ENCODE measurements at regions not wholly inside any gene's neighbourhood (a gene's known extent, or its start where the extent isn't known, plus 50 kb on each side); places are given as distances from the start of the nearest gene placed in this dataset.
A peak's percentile ranks its signal among the peaks of the same experiment; 100 is the strongest.

- intact Hi-C loops (cut with DNase I): no loop called here
- H3K4me1 ChIP-seq (ENCODE audit: control insufficient read depth in 1 of 2, insufficient read depth in 2 of 2, low read length in 2 of 2): no peaks in the 10 kb centered on the region
- 72 to 78% methylated on average over 1 of the region's 1 CpG for WGBS, 2 donors
- no peaks in the 10 kb centered on the region for H3K36me3 ChIP-seq (ENCODE audit: control insufficient read depth in 1 of 2, insufficient read depth in 2 of 2, low read length in 1 of 2)
- no peak overlapping the region for H3K27ac ChIP-seq (ENCODE audit: low read depth in 1 of 2, low read length in 2 of 2)
- no peaks in the 10 kb centered on the region for H3K9me3 ChIP-seq (ENCODE audit: control insufficient read depth, low read length)
- DNase-seq: no peak
- no peaks in the 10 kb centered on the region for H3K27me3 ChIP-seq (ENCODE audit: control insufficient read depth in 1 of 2, insufficient read depth in 2 of 2, low read length in 1 of 2)
- H3K4me3 ChIP-seq (ENCODE audit: low read length in 2 of 2): no peak overlapping the region
- ATAC-seq (ENCODE audit: low FRiP score): no peak
These were observed 193.6 kb upstream of the FANCL start for GRCh38 chr2:58434692-58435091.

- no peak overlapping the region for H3K27ac ChIP-seq (ENCODE audit: low read depth in 1 of 2, low read length in 2 of 2)
- no peak for ATAC-seq (ENCODE audit: low FRiP score)
- intact Hi-C loops (cut with DNase I): no loop called here
- no peak overlapping the region for H3K4me3 ChIP-seq (ENCODE audit: low read length in 2 of 2)
- WGBS, 2 donors: 85% methylated on average over 3 of the region's 3 CpGs
- no peaks in the 10 kb centered on the region for H3K9me3 ChIP-seq (ENCODE audit: control insufficient read depth, low read length)
- no peaks in the 10 kb centered on the region for H3K36me3 ChIP-seq (ENCODE audit: control insufficient read depth in 1 of 2, insufficient read depth in 2 of 2, low read length in 1 of 2)
- H3K27me3 ChIP-seq (ENCODE audit: control insufficient read depth in 1 of 2, insufficient read depth in 2 of 2, low read length in 1 of 2): no peaks in the 10 kb centered on the region
- no peaks in the 10 kb centered on the region for H3K4me1 ChIP-seq (ENCODE audit: control insufficient read depth in 1 of 2, insufficient read depth in 2 of 2, low read length in 2 of 2)
- no peak for DNase-seq
These were observed 191.5 kb upstream of the FANCL start for GRCh38 chr2:58432491-58433170.

- intact Hi-C loops (cut with DNase I): no loop called here
- Histone ChIP-seq H3K27me3 (ENCODE audit: control insufficient read depth in 1 of 2, insufficient read depth in 2 of 2, low read length in 1 of 2) (no peaks in the 10 kb centered on the region), H3K4me3 (ENCODE audit: low read length in 2 of 2) (no peak overlapping the region), H3K36me3 (ENCODE audit: control insufficient read depth in 1 of 2, insufficient read depth in 2 of 2, low read length in 1 of 2) (no peaks in the 10 kb centered on the region), H3K9me3 (ENCODE audit: control insufficient read depth, low read length) (no peaks in the 10 kb centered on the region), H3K27ac (ENCODE audit: low read depth in 1 of 2, low read length in 2 of 2) (no peak overlapping the region), H3K4me1 (ENCODE audit: control insufficient read depth in 1 of 2, insufficient read depth in 2 of 2, low read length in 2 of 2) (no peaks in the 10 kb centered on the region)
- WGBS, 2 donors: 32 to 33% methylated on average over 13 of the region's 13 CpGs
- ATAC-seq (ENCODE audit: low FRiP score): peak; percentile 24
- no peak for DNase-seq
These were observed 188.1 kb upstream of the FANCL start for GRCh38 chr2:58429014-58429875.

GRCh38 chr2:58428096-58429013, 187.2 kb upstream of the FANCL start:
- Histone ChIP-seq H3K27ac (ENCODE audit: low read depth in 1 of 2, low read length in 2 of 2) (no peak overlapping the region), H3K9me3 (ENCODE audit: control insufficient read depth, low read length) (no peaks in the 10 kb centered on the region), H3K27me3 (ENCODE audit: control insufficient read depth in 1 of 2, insufficient read depth in 2 of 2, low read length in 1 of 2) (no peaks in the 10 kb centered on the region), H3K4me1 (ENCODE audit: control insufficient read depth in 1 of 2, insufficient read depth in 2 of 2, low read length in 2 of 2) (no peaks in the 10 kb centered on the region), H3K36me3 (ENCODE audit: control insufficient read depth in 1 of 2, insufficient read depth in 2 of 2, low read length in 1 of 2) (no peaks in the 10 kb centered on the region), H3K4me3 (ENCODE audit: low read length in 2 of 2) (peak overlapping the region in 1 of 2 donors; percentile 28)
- DNase-seq (no peak), ATAC-seq (ENCODE audit: low FRiP score) (peak; percentile 51)
- 1% methylated on average over 27 to 76 of the region's 76 CpGs for WGBS, 2 donors
- intact Hi-C loops (cut with DNase I): no loop called here

- no peak for ATAC-seq (ENCODE audit: low FRiP score)
- Histone ChIP-seq H3K4me3 (ENCODE audit: low read length in 2 of 2) (no peak overlapping the region), H3K36me3 (ENCODE audit: control insufficient read depth in 1 of 2, insufficient read depth in 2 of 2, low read length in 1 of 2) (no peaks in the 10 kb centered on the region), H3K27me3 (ENCODE audit: control insufficient read depth in 1 of 2, insufficient read depth in 2 of 2, low read length in 1 of 2) (no peaks in the 10 kb centered on the region), H3K9me3 (ENCODE audit: control insufficient read depth, low read length) (no peaks in the 10 kb centered on the region), H3K4me1 (ENCODE audit: control insufficient read depth in 1 of 2, insufficient read depth in 2 of 2, low read length in 2 of 2) (no peaks in the 10 kb centered on the region), H3K27ac (ENCODE audit: low read depth in 1 of 2, low read length in 2 of 2) (no peak overlapping the region)
- WGBS, 2 donors: 0 to 1% methylated on average over 28 of the region's 28 CpGs
- intact Hi-C loops (cut with DNase I): no loop called here
- DNase-seq: no peak
These were observed 186.5 kb upstream of the FANCL start for GRCh38 chr2:58427572-58428095.

- Histone ChIP-seq H3K27me3 (ENCODE audit: control insufficient read depth in 1 of 2, insufficient read depth in 2 of 2, low read length in 1 of 2) (no peaks in the 10 kb centered on the region), H3K4me1 (ENCODE audit: control insufficient read depth in 1 of 2, insufficient read depth in 2 of 2, low read length in 2 of 2) (no peaks in the 10 kb centered on the region), H3K4me3 (ENCODE audit: low read length in 2 of 2) (no peak overlapping the region), H3K9me3 (ENCODE audit: control insufficient read depth, low read length) (no peaks in the 10 kb centered on the region), H3K27ac (ENCODE audit: low read depth in 1 of 2, low read length in 2 of 2) (no peak overlapping the region), H3K36me3 (ENCODE audit: control insufficient read depth in 1 of 2, insufficient read depth in 2 of 2, low read length in 1 of 2) (no peaks in the 10 kb centered on the region)
- intact Hi-C loops (cut with DNase I): no loop called here
- ATAC-seq (ENCODE audit: low FRiP score): no peak
- DNase-seq: no peak
- WGBS, 2 donors: 91 to 96% methylated on average over 1 of the region's 1 CpG
These were observed 184.2 kb upstream of the FANCL start for GRCh38 chr2:58425368-58425767.

GRCh38 chr2:58419983-58420382, 178.9 kb upstream of the FANCL start:
- intact Hi-C loops (cut with DNase I): no loop called here
- no peak for ATAC-seq (ENCODE audit: low FRiP score)
- H3K4me3 ChIP-seq (ENCODE audit: low read length in 2 of 2): no peak overlapping the region
- WGBS, 2 donors: 80 to 88% methylated on average over 2 of the region's 2 CpGs
- peaks cover 0 to 2% of the 10 kb centered on the region in 2 donors for H3K27me3 ChIP-seq (ENCODE audit: control insufficient read depth in 1 of 2, insufficient read depth in 2 of 2, low read length in 1 of 2)
- no peaks in the 10 kb centered on the region for H3K4me1 ChIP-seq (ENCODE audit: control insufficient read depth in 1 of 2, insufficient read depth in 2 of 2, low read length in 2 of 2)
- no peak for DNase-seq
- H3K27ac ChIP-seq (ENCODE audit: low read depth in 1 of 2, low read length in 2 of 2): no peak overlapping the region
- no peaks in the 10 kb centered on the region for H3K9me3 ChIP-seq (ENCODE audit: control insufficient read depth, low read length)
- no peaks in the 10 kb centered on the region for H3K36me3 ChIP-seq (ENCODE audit: control insufficient read depth in 1 of 2, insufficient read depth in 2 of 2, low read length in 1 of 2)

- no peaks in the 10 kb centered on the region for H3K4me1 ChIP-seq (ENCODE audit: control insufficient read depth in 1 of 2, insufficient read depth in 2 of 2, low read length in 2 of 2)
- no peak overlapping the region for H3K27ac ChIP-seq (ENCODE audit: low read depth in 1 of 2, low read length in 2 of 2)
- no peak for ATAC-seq (ENCODE audit: low FRiP score)
- intact Hi-C loops (cut with DNase I): no loop called here
- DNase-seq: no peak
- H3K9me3 ChIP-seq (ENCODE audit: control insufficient read depth, low read length): no peaks in the 10 kb centered on the region
- no peaks in the 10 kb centered on the region for H3K36me3 ChIP-seq (ENCODE audit: control insufficient read depth in 1 of 2, insufficient read depth in 2 of 2, low read length in 1 of 2)
- H3K27me3 ChIP-seq (ENCODE audit: control insufficient read depth in 1 of 2, insufficient read depth in 2 of 2, low read length in 1 of 2): peaks cover 0 to 2% of the 10 kb centered on the region in 2 donors
- no peak overlapping the region for H3K4me3 ChIP-seq (ENCODE audit: low read length in 2 of 2)
- 86 to 94% methylated on average over 3 of the region's 3 CpGs for WGBS, 2 donors
These were observed 175.6 kb upstream of the FANCL start for GRCh38 chr2:58416696-58417095.
